Keratinocyte (primary cell): ENCODE measurements at regions not wholly inside any gene's neighbourhood (a gene's known extent, or its start where the extent isn't known, plus 50 kb on each side); places are given as distances from the start of the nearest gene placed in this dataset.

ENCODE experiments used
- DNase-seq: peaks from one replicate; pipeline ENCODE4 v3.0.0-alpha.2; 2011; ENCODE audit warnings: low read depth, missing footprints, low spot score
- FAIRE-seq: peaks from 2 replicates; lab custom pipeline; 2011; peaks lifted over from hg19 to GRCh38; lab: Jason Lieb, UNC
- H2AFZ ChIP-seq: 2 replicates; pipeline ENCODE4 v1.6.0; 2012; ENCODE audit warnings: low read length, control low read depth, inconsistent platforms; ENCODE audit not compliant: control insufficient read depth
- H3K27ac ChIP-seq: 2 replicates; pipeline ENCODE4 v1.5.1; 2011; ENCODE audit warnings: low read length; ENCODE audit not compliant: control insufficient read depth, insufficient read depth
- H3K27me3 ChIP-seq: 3 replicates; pipeline ENCODE4 v1.6.0; 2011; ENCODE audit warnings: low read length; ENCODE audit not compliant: control insufficient read depth, insufficient read depth; ENCODE audit errors: extremely low read depth
- H3K36me3 ChIP-seq, 2 experiments: 2 replicates in 1 of 2; 3 replicates in 1 of 2; pipeline ENCODE4 v1.5.1; 2011; ENCODE audit warnings: low read length in 2 of 2, mild to moderate bottlenecking in 1 of 2; ENCODE audit not compliant: control insufficient read depth in 2 of 2, insufficient read depth in 2 of 2; ENCODE audit errors: extremely low read depth in 1 of 2
- H3K4me1 ChIP-seq: 3 replicates; pipeline ENCODE4 v1.5.1; 2011; ENCODE audit warnings: low read length; ENCODE audit not compliant: control insufficient read depth, insufficient read depth; ENCODE audit errors: extremely low read depth
- H3K4me2 ChIP-seq: 3 replicates; pipeline ENCODE4 v1.6.0; 2011; ENCODE audit warnings: low read depth, low read length; ENCODE audit not compliant: control insufficient read depth, insufficient read depth; ENCODE audit errors: extremely low read depth
- H3K4me3 ChIP-seq, 3 experiments: fragments of 200-600 bp in 1 of 3; sonication (generic) in 1 of 3; 2 replicates in 2 of 3; 3 replicates in 1 of 3; pipeline ENCODE4 v1.5.1; 2011 to 2016; ENCODE audit warnings: low read length in 3 of 3, mild to moderate bottlenecking in 3 of 3, control low read depth in 2 of 3, inconsistent platforms in 1 of 3, low read depth in 1 of 3, mixed read lengths in 1 of 3, mixed run types in 1 of 3, moderate library complexity in 1 of 3; ENCODE audit not compliant: control insufficient read depth in 2 of 3, insufficient read depth in 2 of 3; ENCODE audit errors: extremely low read depth in 1 of 3
- H3K79me2 ChIP-seq: 2 replicates; pipeline ENCODE4 v1.6.0; 2012; ENCODE audit warnings: low read length; ENCODE audit not compliant: control insufficient read depth, insufficient read depth
- H3K9ac ChIP-seq: 3 replicates; pipeline ENCODE4 v1.6.0; 2011; ENCODE audit warnings: low read length; ENCODE audit not compliant: control insufficient read depth, insufficient read depth; ENCODE audit errors: extremely low read depth
- H3K9me1 ChIP-seq: 3 replicates; pipeline ENCODE4 v1.6.0; 2011; ENCODE audit warnings: low read length; ENCODE audit not compliant: control insufficient read depth, insufficient read depth; ENCODE audit errors: extremely low read depth
- H3K9me3 ChIP-seq: 2 replicates; pipeline ENCODE4 v1.5.1; 2012; ENCODE audit warnings: low read depth, low read length; ENCODE audit not compliant: control insufficient read depth
- H4K20me1 ChIP-seq: 3 replicates; pipeline ENCODE4 v1.6.0; 2011; ENCODE audit warnings: low read length; ENCODE audit not compliant: control insufficient read depth, insufficient read depth; ENCODE audit errors: extremely low read depth
- EZH2 ChIP-seq: IDR thresholded peaks from one replicate; pipeline ENCODE4 v1.6.1; 2012; ENCODE audit warnings: inconsistent platforms, mild to moderate bottlenecking, low read length, moderate library complexity
- dilution Hi-C: fragments of 300-500 bp; cut with MboI; formaldehyde crosslinking; loops from one replicate; pipeline ENCODE4 v1.7.0; 2020; ENCODE audit warnings: low sequenced_read_pairs; ENCODE audit not compliant: extremely low pct_ligation_motif_present
- TF ChIP-seq, protein P1 (sequence below), 3 experiments: IDR thresholded peaks in 1 of 3; conservative IDR thresholded peaks in 1 of 3; optimal IDR thresholded peaks in 1 of 3; 2 replicates in 2 of 3; 3 replicates in 1 of 3; pipeline versions ENCODE3 to v1.5.1; 2011; ENCODE audit warnings: low read length in 3 of 3, mild to moderate bottlenecking in 3 of 3, moderate library complexity in 2 of 3, control low read depth in 1 of 3, inconsistent platforms in 1 of 3; ENCODE audit not compliant: insufficient read depth in 2 of 3; ENCODE audit errors: extremely low read depth in 1 of 3

DNA sequence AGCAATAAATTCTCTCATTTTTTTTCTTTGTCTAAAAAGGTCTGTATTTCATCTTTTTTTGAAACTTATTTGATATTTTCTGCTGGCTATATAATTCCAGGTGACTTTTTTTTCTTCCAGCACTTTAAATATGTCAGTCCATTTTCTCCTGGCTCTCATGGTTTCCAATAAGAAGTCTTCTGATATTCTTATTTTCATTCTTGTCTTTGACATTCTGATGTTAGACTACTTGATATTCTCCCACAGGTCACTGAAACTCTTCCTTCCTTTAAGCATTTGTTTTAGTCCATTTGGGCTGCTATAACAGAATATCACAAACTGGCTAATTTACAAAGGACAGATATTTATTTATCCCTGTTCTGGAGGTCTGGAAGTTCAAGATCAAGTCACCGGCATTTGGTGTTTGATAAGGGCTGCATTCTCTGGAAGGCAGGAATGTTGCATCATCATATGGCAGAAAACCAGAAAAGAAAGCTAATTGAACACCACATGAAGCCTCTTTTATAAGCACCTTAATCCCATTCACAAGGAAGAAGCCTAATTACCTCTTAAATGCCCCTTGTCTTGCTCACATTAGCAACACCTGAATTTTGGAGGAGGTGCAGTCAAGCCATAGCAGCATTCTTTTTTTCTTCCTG, 242.1 kb upstream of the TNRC6C start:
- no peaks in the 10 kb centered on the region for H3K9me1 ChIP-seq
- H3K36me3 ChIP-seq, result no peaks in the 10 kb centered on the region
- TF ChIP-seq EZH2, result no peak
- TF ChIP-seq, protein P1, sequence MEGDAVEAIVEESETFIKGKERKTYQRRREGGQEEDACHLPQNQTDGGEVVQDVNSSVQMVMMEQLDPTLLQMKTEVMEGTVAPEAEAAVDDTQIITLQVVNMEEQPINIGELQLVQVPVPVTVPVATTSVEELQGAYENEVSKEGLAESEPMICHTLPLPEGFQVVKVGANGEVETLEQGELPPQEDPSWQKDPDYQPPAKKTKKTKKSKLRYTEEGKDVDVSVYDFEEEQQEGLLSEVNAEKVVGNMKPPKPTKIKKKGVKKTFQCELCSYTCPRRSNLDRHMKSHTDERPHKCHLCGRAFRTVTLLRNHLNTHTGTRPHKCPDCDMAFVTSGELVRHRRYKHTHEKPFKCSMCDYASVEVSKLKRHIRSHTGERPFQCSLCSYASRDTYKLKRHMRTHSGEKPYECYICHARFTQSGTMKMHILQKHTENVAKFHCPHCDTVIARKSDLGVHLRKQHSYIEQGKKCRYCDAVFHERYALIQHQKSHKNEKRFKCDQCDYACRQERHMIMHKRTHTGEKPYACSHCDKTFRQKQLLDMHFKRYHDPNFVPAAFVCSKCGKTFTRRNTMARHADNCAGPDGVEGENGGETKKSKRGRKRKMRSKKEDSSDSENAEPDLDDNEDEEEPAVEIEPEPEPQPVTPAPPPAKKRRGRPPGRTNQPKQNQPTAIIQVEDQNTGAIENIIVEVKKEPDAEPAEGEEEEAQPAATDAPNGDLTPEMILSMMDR (optimal IDR thresholded peaks at IDR 0.05 in 1 of 3, IDR thresholded peaks at IDR 0.05 in 1 of 3, conservative IDR thresholded peaks at IDR 0.05 in 1 of 3; ENCODE audit: extremely low read depth in 1 of 3, insufficient read depth in 2 of 3, low read length in 3 of 3), result no peak
- dilution Hi-C loops, result loop anchor here (10.0 kb wide), 1 partner anchor 62 kb away; no protein-coding TSS in a partner anchor
- H3K9me3 ChIP-seq, result peaks cover 5% of the 10 kb centered on the region
- H3K27me3 ChIP-seq, result no peaks in the 10 kb centered on the region
- H2AFZ ChIP-seq, result no peak overlapping the region
- FAIRE-seq (no peak), DNase-seq (no peak)
- H3K4me1 ChIP-seq, result no peaks in the 10 kb centered on the region
- H3K79me2 ChIP-seq, result no peaks in the 10 kb centered on the region
- H3K9ac ChIP-seq, result no peak overlapping the region
- no peak overlapping the region for H3K27ac ChIP-seq
- H4K20me1 ChIP-seq, result no peaks in the 10 kb centered on the region
- H3K4me3 ChIP-seq, result no peak overlapping the region
- H3K4me2 ChIP-seq, result no peak overlapping the region

DNA sequence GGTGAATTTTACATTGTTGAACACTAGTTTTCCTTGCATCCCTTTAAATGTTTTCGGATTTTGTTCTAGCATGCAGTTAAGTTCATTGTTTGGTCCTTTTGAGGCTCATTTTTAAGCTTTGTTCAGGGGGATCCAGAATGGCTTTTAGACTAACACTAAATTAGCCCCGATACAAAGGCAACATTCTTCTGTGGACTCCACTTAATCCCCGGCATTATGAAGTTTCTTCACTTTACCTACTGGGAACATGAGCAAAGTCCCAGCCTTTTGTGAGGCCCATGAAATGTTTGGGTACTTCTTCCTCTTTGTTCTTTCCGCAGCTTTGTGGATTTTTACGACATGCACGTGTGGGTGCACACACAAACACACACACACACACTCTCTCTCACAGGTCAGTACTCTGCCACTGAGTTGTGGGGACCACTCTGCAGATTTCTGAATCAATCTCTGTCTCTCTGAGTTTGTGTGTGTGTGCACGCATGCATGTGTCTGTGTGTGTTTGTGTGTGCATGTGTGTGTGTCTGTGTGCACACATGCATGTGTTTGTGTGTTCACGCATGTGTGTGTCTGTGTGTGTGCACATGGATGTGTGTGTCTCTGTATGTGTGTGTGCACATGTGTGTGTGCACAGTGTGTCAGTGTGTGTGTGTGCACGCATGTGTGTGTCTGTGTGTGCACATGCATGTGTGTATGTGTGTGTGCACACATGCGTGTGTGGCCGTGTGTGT, 240.4 kb upstream of the TNRC6C start:
- H3K79me2 ChIP-seq, result no peaks in the 10 kb centered on the region
- DNase-seq (no peak), FAIRE-seq (no peak)
- H3K9ac ChIP-seq, result no peak overlapping the region
- H3K27me3 ChIP-seq, result peaks cover 4% of the 10 kb centered on the region
- H3K4me3 ChIP-seq, result no peak overlapping the region
- dilution Hi-C loops, result loop anchor here (10.0 kb wide), 1 partner anchor 63 kb away; no protein-coding TSS in a partner anchor
- peaks cover 5% of the 10 kb centered on the region for H3K9me3 ChIP-seq
- H4K20me1 ChIP-seq, result no peaks in the 10 kb centered on the region
- no peak for TF ChIP-seq EZH2
- TF ChIP-seq, protein P1 (optimal IDR thresholded peaks at IDR 0.05 in 1 of 3, IDR thresholded peaks at IDR 0.05 in 1 of 3, conservative IDR thresholded peaks at IDR 0.05 in 1 of 3; ENCODE audit: extremely low read depth in 1 of 3, insufficient read depth in 2 of 3, low read length in 3 of 3), result no peak
- no peak overlapping the region for H3K4me2 ChIP-seq
- H2AFZ ChIP-seq, result no peak overlapping the region
- no peak overlapping the region for H3K27ac ChIP-seq
- H3K4me1 ChIP-seq, result no peaks in the 10 kb centered on the region
- H3K9me1 ChIP-seq, result no peaks in the 10 kb centered on the region
- H3K36me3 ChIP-seq, result no peaks in the 10 kb centered on the region
